ENCODE measurements at regions not wholly inside any gene's neighbourhood (a gene's known extent, or its start where the extent isn't known, plus 50 kb on each side); places are given as distances from the start of the nearest gene placed in this dataset.

DNA sequence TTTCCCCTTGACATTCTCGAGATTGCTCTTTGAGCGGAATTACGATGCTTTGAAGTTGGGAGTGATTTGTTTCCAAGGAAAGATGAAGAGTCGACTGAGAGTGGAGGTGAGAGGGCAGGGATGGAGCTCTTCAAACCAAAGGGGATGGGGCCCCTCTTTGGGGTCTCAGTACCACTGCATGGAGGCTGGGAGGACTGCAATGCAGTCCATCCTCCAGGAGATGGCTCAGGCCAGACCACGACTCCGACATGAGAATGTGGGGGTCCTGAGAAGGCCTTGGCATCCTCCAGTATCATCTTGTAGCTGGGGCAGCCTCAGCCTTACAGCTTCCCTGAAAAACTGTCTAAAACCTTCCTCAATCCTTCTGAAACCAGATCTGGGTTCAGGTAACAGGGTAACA lies 51.1 kb upstream of the CDKN2AIPNL start:
- no peak for TF ChIP-seq POLR2A (IDR thresholded peaks at IDR 0.05; ENCODE audit: low read depth, low read length)
- no peak for TF ChIP-seq POLR2AphosphoS5 (IDR thresholded peaks at IDR 0.05; ENCODE audit: insufficient read depth, low read depth, low read length)
- TF ChIP-seq, protein P1, sequence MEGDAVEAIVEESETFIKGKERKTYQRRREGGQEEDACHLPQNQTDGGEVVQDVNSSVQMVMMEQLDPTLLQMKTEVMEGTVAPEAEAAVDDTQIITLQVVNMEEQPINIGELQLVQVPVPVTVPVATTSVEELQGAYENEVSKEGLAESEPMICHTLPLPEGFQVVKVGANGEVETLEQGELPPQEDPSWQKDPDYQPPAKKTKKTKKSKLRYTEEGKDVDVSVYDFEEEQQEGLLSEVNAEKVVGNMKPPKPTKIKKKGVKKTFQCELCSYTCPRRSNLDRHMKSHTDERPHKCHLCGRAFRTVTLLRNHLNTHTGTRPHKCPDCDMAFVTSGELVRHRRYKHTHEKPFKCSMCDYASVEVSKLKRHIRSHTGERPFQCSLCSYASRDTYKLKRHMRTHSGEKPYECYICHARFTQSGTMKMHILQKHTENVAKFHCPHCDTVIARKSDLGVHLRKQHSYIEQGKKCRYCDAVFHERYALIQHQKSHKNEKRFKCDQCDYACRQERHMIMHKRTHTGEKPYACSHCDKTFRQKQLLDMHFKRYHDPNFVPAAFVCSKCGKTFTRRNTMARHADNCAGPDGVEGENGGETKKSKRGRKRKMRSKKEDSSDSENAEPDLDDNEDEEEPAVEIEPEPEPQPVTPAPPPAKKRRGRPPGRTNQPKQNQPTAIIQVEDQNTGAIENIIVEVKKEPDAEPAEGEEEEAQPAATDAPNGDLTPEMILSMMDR (IDR thresholded peaks at IDR 0.05; ENCODE audit: extremely low read depth in 1 of 2, insufficient read depth in 1 of 2, low read depth in 1 of 2, low read length in 2 of 2) = no peak
- TF ChIP-seq JUN (IDR thresholded peaks at IDR 0.05; ENCODE audit: borderline replicate concordance, insufficient read depth, insufficient read length, low read depth) = no peak

Data from endothelial cell of umbilical vein (primary cell).